Liver (tissue), 3 donors: ENCODE measurements at regions not wholly inside any gene's neighbourhood (a gene's known extent, or its start where the extent isn't known, plus 50 kb on each side); places are given as distances from the start of the nearest gene placed in this dataset.

ENCODE experiments used
- FOXA1 ChIP-seq: IDR thresholded peaks from 2 replicates; pipeline ENCODE4 v1.6.1; 2016; ENCODE audit warnings: antibody characterized with exemption
- GABPA ChIP-seq, 2 donors: IDR thresholded peaks in 1 of 2; conservative IDR thresholded peaks in 1 of 2; 2 replicates each; pipeline ENCODE4 v1.6.1; 2016; ENCODE audit warnings: antibody characterized with exemption in 2 of 2, mild to moderate bottlenecking in 1 of 2, moderate library complexity in 1 of 2
- JUND ChIP-seq, 2 donors: IDR thresholded peaks; 2 replicates each; pipeline ENCODE4 v1.6.1; 2016; ENCODE audit warnings: antibody characterized with exemption in 2 of 2
- NR2F2 ChIP-seq: IDR thresholded peaks from 2 replicates; pipeline ENCODE4 v1.6.1; 2016; ENCODE audit warnings: antibody characterized with exemption
- RAD21 ChIP-seq, 2 donors: IDR thresholded peaks; 2 replicates each; pipeline ENCODE4 v1.6.1; 2016; ENCODE audit warnings: antibody characterized with exemption in 2 of 2, mild to moderate bottlenecking in 2 of 2
- TAF1 ChIP-seq: conservative IDR thresholded peaks from 2 replicates; pipeline ENCODE4 v1.6.1; 2016; ENCODE audit warnings: antibody characterized with exemption, mild to moderate bottlenecking
- YY1 ChIP-seq: IDR thresholded peaks from 2 replicates; pipeline ENCODE4 v1.6.1; 2016; ENCODE audit warnings: antibody characterized with exemption, mild to moderate bottlenecking
- TF ChIP-seq, protein P1 (sequence below): fragments of 150-350 bp; IDR thresholded peaks from 2 replicates; pipeline ENCODE4 v1.5.1; 2017; ENCODE audit warnings: improper control_type of control experiment, low read depth, low read length; ENCODE audit not compliant: missing input control
- TF ChIP-seq, protein P2 (sequence below): IDR thresholded peaks from 2 replicates; pipeline ENCODE4 v1.6.1; 2016; ENCODE audit warnings: antibody characterized with exemption
- TF ChIP-seq, protein P3 (sequence below): IDR thresholded peaks from 2 replicates; pipeline ENCODE4 v1.6.1; 2016; ENCODE audit warnings: antibody characterized with exemption, mild to moderate bottlenecking
- TF ChIP-seq, protein P4 (sequence below): IDR thresholded peaks from 2 replicates; pipeline ENCODE4 v1.6.1; 2016; ENCODE audit warnings: antibody characterized with exemption
- TF ChIP-seq, protein P5 (sequence below): IDR thresholded peaks from 2 replicates; pipeline ENCODE4 v1.6.1; 2016; ENCODE audit warnings: antibody characterized with exemption
- donor health status: healthy.
- donor health status: healthy.

DNA sequence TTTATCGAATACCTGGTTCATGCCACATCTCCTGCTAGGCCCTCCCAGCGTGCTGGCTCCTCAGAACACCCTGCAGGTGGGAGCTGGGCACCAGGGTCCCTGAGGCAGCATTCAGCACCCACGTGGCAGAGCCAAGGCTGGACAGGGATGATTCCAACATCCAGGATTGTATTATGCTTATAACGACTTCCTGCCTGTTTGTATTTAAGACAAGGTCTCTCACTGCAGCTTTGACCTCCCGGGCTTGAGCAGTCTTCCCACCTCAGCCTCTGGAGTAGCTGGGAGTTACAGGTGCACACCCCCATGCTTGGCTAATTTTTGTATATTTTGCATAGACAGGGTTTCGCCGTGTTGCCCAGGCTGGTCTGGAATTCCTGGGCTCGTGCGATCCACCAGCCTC is 64.7 kb upstream of the WNT7B start:
- TF ChIP-seq, protein P1, sequence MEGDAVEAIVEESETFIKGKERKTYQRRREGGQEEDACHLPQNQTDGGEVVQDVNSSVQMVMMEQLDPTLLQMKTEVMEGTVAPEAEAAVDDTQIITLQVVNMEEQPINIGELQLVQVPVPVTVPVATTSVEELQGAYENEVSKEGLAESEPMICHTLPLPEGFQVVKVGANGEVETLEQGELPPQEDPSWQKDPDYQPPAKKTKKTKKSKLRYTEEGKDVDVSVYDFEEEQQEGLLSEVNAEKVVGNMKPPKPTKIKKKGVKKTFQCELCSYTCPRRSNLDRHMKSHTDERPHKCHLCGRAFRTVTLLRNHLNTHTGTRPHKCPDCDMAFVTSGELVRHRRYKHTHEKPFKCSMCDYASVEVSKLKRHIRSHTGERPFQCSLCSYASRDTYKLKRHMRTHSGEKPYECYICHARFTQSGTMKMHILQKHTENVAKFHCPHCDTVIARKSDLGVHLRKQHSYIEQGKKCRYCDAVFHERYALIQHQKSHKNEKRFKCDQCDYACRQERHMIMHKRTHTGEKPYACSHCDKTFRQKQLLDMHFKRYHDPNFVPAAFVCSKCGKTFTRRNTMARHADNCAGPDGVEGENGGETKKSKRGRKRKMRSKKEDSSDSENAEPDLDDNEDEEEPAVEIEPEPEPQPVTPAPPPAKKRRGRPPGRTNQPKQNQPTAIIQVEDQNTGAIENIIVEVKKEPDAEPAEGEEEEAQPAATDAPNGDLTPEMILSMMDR, result no peak
- TF ChIP-seq JUND (IDR thresholded peaks at IDR 0.05) (no peak), TAF1 (no peak), NR2F2 (no peak), RAD21 (IDR thresholded peaks at IDR 0.05) (no peak), GABPA (IDR thresholded peaks at IDR 0.05 in 1 of 2, conservative IDR thresholded peaks at IDR 0.05 in 1 of 2) (no peak), YY1 (no peak), FOXA1 (no peak)
- TF ChIP-seq, protein P2, sequence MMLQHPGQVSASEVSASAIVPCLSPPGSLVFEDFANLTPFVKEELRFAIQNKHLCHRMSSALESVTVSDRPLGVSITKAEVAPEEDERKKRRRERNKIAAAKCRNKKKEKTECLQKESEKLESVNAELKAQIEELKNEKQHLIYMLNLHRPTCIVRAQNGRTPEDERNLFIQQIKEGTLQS, result no peak
- TF ChIP-seq, protein P3, sequence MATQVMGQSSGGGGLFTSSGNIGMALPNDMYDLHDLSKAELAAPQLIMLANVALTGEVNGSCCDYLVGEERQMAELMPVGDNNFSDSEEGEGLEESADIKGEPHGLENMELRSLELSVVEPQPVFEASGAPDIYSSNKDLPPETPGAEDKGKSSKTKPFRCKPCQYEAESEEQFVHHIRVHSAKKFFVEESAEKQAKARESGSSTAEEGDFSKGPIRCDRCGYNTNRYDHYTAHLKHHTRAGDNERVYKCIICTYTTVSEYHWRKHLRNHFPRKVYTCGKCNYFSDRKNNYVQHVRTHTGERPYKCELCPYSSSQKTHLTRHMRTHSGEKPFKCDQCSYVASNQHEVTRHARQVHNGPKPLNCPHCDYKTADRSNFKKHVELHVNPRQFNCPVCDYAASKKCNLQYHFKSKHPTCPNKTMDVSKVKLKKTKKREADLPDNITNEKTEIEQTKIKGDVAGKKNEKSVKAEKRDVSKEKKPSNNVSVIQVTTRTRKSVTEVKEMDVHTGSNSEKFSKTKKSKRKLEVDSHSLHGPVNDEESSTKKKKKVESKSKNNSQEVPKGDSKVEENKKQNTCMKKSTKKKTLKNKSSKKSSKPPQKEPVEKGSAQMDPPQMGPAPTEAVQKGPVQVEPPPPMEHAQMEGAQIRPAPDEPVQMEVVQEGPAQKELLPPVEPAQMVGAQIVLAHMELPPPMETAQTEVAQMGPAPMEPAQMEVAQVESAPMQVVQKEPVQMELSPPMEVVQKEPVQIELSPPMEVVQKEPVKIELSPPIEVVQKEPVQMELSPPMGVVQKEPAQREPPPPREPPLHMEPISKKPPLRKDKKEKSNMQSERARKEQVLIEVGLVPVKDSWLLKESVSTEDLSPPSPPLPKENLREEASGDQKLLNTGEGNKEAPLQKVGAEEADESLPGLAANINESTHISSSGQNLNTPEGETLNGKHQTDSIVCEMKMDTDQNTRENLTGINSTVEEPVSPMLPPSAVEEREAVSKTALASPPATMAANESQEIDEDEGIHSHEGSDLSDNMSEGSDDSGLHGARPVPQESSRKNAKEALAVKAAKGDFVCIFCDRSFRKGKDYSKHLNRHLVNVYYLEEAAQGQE, result no peak
- TF ChIP-seq, protein P4, sequence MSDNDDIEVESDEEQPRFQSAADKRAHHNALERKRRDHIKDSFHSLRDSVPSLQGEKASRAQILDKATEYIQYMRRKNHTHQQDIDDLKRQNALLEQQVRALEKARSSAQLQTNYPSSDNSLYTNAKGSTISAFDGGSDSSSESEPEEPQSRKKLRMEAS, result no peak
- TF ChIP-seq, protein P5, sequence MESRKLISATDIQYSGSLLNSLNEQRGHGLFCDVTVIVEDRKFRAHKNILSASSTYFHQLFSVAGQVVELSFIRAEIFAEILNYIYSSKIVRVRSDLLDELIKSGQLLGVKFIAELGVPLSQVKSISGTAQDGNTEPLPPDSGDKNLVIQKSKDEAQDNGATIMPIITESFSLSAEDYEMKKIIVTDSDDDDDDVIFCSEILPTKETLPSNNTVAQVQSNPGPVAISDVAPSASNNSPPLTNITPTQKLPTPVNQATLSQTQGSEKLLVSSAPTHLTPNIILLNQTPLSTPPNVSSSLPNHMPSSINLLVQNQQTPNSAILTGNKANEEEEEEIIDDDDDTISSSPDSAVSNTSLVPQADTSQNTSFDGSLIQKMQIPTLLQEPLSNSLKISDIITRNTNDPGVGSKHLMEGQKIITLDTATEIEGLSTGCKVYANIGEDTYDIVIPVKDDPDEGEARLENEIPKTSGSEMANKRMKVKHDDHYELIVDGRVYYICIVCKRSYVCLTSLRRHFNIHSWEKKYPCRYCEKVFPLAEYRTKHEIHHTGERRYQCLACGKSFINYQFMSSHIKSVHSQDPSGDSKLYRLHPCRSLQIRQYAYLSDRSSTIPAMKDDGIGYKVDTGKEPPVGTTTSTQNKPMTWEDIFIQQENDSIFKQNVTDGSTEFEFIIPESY, result no peak
